IMR-90 (cell line): ENCODE measurements at regions not wholly inside any gene's neighbourhood (a gene's known extent, or its start where the extent isn't known, plus 50 kb on each side); places are given as distances from the start of the nearest gene placed in this dataset.

ENCODE experiments used
- BHLHE40 ChIP-seq: fragments of 150-350 bp; IDR thresholded peaks from 2 replicates; pipeline ENCODE4 v1.6.1; 2016; ENCODE audit warnings: mild to moderate bottlenecking, low read depth, low read length
- CEBPB ChIP-seq: IDR thresholded peaks from 2 replicates; pipeline ENCODE4 v1.6.1; 2012; ENCODE audit warnings: low read depth, low read length, improper control_type of control experiment
- CTCF ChIP-seq: conservative IDR thresholded peaks from 2 replicates; pipeline ENCODE4 v1.5.1; 2012; ENCODE audit warnings: mild to moderate bottlenecking, low read depth, low read length, improper control_type of control experiment
- MAZ ChIP-seq: IDR thresholded peaks from 2 replicates; pipeline ENCODE4 v1.6.1; 2012; ENCODE audit warnings: low read depth, mild to moderate bottlenecking, low read length, improper control_type of control experiment, moderate library complexity, borderline replicate concordance
- MXI1 ChIP-seq: IDR thresholded peaks from 2 replicates; pipeline ENCODE4 v1.6.1; 2012; ENCODE audit warnings: low read depth, mild to moderate bottlenecking, low read length, moderate library complexity, borderline replicate concordance
- POLR2A ChIP-seq: IDR thresholded peaks from 2 replicates; pipeline ENCODE4 v1.6.1; 2012; ENCODE audit warnings: mild to moderate bottlenecking, low read depth, low read length
- RAD21 ChIP-seq: IDR thresholded peaks from 2 replicates; pipeline ENCODE4 v1.6.1; 2012; ENCODE audit warnings: low read length, improper control_type of control experiment
- RCOR1 ChIP-seq: IDR thresholded peaks from 2 replicates; pipeline ENCODE4 v1.6.1; 2012; ENCODE audit warnings: mild to moderate bottlenecking, low read length, improper control_type of control experiment; ENCODE audit not compliant: insufficient replicate concordance
- RFX5 ChIP-seq: IDR thresholded peaks from 2 replicates; pipeline ENCODE4 v1.8.0; 2012; ENCODE audit warnings: low read depth, mild to moderate bottlenecking, low read length, moderate library complexity
- SMC3 ChIP-seq: fragments of 150-350 bp; IDR thresholded peaks from 2 replicates; pipeline ENCODE4 v1.6.1; 2016; ENCODE audit warnings: low read depth, mild to moderate bottlenecking, antibody characterized with exemption, low read length, moderate library complexity
- USF2 ChIP-seq: fragments of 150-350 bp; IDR thresholded peaks from 2 replicates; pipeline ENCODE4 v1.6.1; 2017; ENCODE audit warnings: mild to moderate bottlenecking, antibody characterized with exemption, low read length, low read depth
- TF ChIP-seq, protein P1 (sequence below): fragments of 150-350 bp; IDR thresholded peaks from 2 replicates; pipeline ENCODE4 v1.6.1; 2016; ENCODE audit warnings: low read depth, mild to moderate bottlenecking, low read length, moderate library complexity, borderline replicate concordance

DNA sequence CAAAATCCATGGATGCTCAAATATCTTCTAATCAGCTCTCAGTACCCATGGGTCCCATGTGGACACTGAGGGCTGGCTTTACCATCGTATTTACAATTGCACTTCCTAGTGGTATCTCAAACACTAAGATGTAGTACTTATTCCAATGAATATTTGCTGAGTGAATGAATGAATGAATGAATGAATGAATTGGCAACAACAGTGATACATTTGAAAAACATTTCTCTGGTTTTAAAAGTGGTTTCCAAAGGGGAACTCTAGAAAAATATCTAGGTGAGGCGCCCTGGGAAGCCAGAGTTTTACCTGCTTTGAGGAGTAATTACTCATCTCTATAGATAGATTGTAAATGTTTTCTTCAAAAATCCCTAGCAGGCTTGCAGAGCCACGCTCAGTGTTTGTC lies 76.6 kb downstream of the CYTL1 start:
- no peak for TF ChIP-seq CTCF
- TF ChIP-seq POLR2A, result no peak
- no peak for TF ChIP-seq RAD21
- no peak for TF ChIP-seq USF2
- no peak for TF ChIP-seq RFX5
- TF ChIP-seq, protein P1, sequence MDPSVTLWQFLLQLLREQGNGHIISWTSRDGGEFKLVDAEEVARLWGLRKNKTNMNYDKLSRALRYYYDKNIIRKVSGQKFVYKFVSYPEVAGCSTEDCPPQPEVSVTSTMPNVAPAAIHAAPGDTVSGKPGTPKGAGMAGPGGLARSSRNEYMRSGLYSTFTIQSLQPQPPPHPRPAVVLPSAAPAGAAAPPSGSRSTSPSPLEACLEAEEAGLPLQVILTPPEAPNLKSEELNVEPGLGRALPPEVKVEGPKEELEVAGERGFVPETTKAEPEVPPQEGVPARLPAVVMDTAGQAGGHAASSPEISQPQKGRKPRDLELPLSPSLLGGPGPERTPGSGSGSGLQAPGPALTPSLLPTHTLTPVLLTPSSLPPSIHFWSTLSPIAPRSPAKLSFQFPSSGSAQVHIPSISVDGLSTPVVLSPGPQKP, result no peak
- no peak for TF ChIP-seq MXI1
- TF ChIP-seq CEBPB, result no peak
- TF ChIP-seq SMC3, result no peak
- TF ChIP-seq RCOR1, result no peak
- no peak for TF ChIP-seq MAZ
- no peak for TF ChIP-seq BHLHE40
